GM18858 (cell line): ENCODE measurements at regions not wholly inside any gene's neighbourhood (a gene's known extent, or its start where the extent isn't known, plus 50 kb on each side); places are given as distances from the start of the nearest gene placed in this dataset.

Experiments used
- ATAC-seq: cut with Tn5 transposase; IDR thresholded peaks from one replicate; pipeline ENCODE4 v1.9.1; 2021; ENCODE audit not compliant: unreplicated experiment

- ATAC-seq = no peak
Observed at GRCh38 chr6:5946701-5947100, 60.0 kb downstream of the NRN1 start.

- no peak for ATAC-seq
Observed at GRCh38 chr6:5946181-5946580, 60.5 kb downstream of the NRN1 start.

- ATAC-seq = no peak
Observed at GRCh38 chr6:5943591-5943990, 63.1 kb downstream of the NRN1 start.

GRCh38 chr6:5942591-5942990, 64.1 kb downstream of the NRN1 start:
- no peak for ATAC-seq

- ATAC-seq = no peak
Observed at GRCh38 chr6:5941188-5941587, 65.5 kb downstream of the NRN1 start.

GRCh38 chr6:5938934-5939333, 67.8 kb downstream of the NRN1 start:
- no peak for ATAC-seq

- no peak for ATAC-seq
Observed at GRCh38 chr6:5937936-5938706, 68.6 kb downstream of the NRN1 start.

GRCh38 chr6:5937169-5937909, 69.4 kb downstream of the NRN1 start:
- ATAC-seq = no peak

GRCh38 chr6:5936631-5937030, 70.1 kb downstream of the NRN1 start:
- ATAC-seq = no peak

- ATAC-seq = no peak
Observed at GRCh38 chr6:5936140-5936539, 70.6 kb downstream of the NRN1 start.

GRCh38 chr6:5930968-5931367, 75.8 kb downstream of the NRN1 start:
- no peak for ATAC-seq

GRCh38 chr6:5930143-5930770, 76.5 kb downstream of the NRN1 start:
- no peak for ATAC-seq

GRCh38 chr6:5923840-5924239, 82.9 kb downstream of the NRN1 start:
- no peak for ATAC-seq

GRCh38 chr6:5922230-5922629, 84.5 kb downstream of the NRN1 start:
- no peak for ATAC-seq

- ATAC-seq = no peak
Observed at GRCh38 chr6:5909721-5910120, 97.0 kb downstream of the NRN1 start.

- no peak for ATAC-seq
Observed at GRCh38 chr6:5906842-5907241, 99.9 kb downstream of the NRN1 start.

GRCh38 chr6:5906340-5906670, 100.4 kb downstream of the NRN1 start:
- ATAC-seq = no peak

- no peak for ATAC-seq
Observed at GRCh38 chr6:5905431-5906339, 101.0 kb downstream of the NRN1 start.

GRCh38 chr6:5904532-5904931, 102.2 kb downstream of the NRN1 start:
- no peak for ATAC-seq

GRCh38 chr6:5899216-5900045, 107.3 kb downstream of the NRN1 start:
- no peak for ATAC-seq
